Loucy (cell line): ENCODE measurements at regions not wholly inside any gene's neighbourhood (a gene's known extent, or its start where the extent isn't known, plus 50 kb on each side); places are given as distances from the start of the nearest gene placed in this dataset.

Source experiments
- H2AFZ ChIP-seq: fragments of 200-600 bp; sonication (generic); 2 replicates; pipeline ENCODE4 v1.6.0; 2016; ENCODE audit warnings: antibody characterized with exemption, mild to moderate bottlenecking, low read length, moderate library complexity
- H3F3A ChIP-seq: fragments of 200-600 bp; 2 replicates; pipeline ENCODE4 v1.6.0; 2016; ENCODE audit warnings: antibody characterized with exemption, low read depth, mild to moderate bottlenecking
- H3K27me3 ChIP-seq: fragments of 200-600 bp; sonication (generic); 2 replicates; pipeline ENCODE4 v1.6.1; 2014; ENCODE audit warnings: low read length, mild to moderate bottlenecking; ENCODE audit not compliant: insufficient read depth, poor library complexity, severe bottlenecking
- H3K36me3 ChIP-seq: fragments of 200-600 bp; sonication (generic); 2 replicates; pipeline ENCODE4 v1.6.1; 2016; ENCODE audit warnings: low read length; ENCODE audit not compliant: insufficient read depth
- H3K4me1 ChIP-seq: fragments of 200-600 bp; sonication (generic); 2 replicates; pipeline ENCODE4 v1.5.1; 2014; ENCODE audit warnings: low read length, mild to moderate bottlenecking; ENCODE audit not compliant: insufficient read depth, poor library complexity, severe bottlenecking
- H3K4me2 ChIP-seq: fragments of 200-600 bp; sonication (generic); 2 replicates; pipeline ENCODE4 v1.6.0; 2014; ENCODE audit warnings: antibody characterized with exemption, low read length, low read depth, mild to moderate bottlenecking; ENCODE audit not compliant: poor library complexity, severe bottlenecking
- H3K4me3 ChIP-seq: fragments of 200-600 bp; sonication (generic); 2 replicates; pipeline ENCODE4 v1.5.1; 2014; ENCODE audit warnings: low read length, mild to moderate bottlenecking, mixed read lengths; ENCODE audit not compliant: poor library complexity, severe bottlenecking
- H3K79me2 ChIP-seq: fragments of 200-600 bp; sonication (generic); 2 replicates; pipeline ENCODE4 v1.6.1; 2014; ENCODE audit warnings: low read length; ENCODE audit not compliant: insufficient read depth
- H3K9ac ChIP-seq: fragments of 200-600 bp; sonication (generic); 2 replicates; pipeline ENCODE4 v1.6.0; 2014; ENCODE audit warnings: mild to moderate bottlenecking, low read depth, low read length, moderate library complexity; ENCODE audit not compliant: poor library complexity, severe bottlenecking
- H3K9me2 ChIP-seq: fragments of 200-600 bp; sonication (generic); replicated peaks from 2 replicates; pipeline ENCODE4 v1.6.1; 2016; ENCODE audit warnings: low read depth, low read length, mixed read lengths
- H3K9me3 ChIP-seq: fragments of 200-600 bp; sonication (generic); 2 replicates; pipeline ENCODE4 v1.6.1; 2014; ENCODE audit warnings: mild to moderate bottlenecking, antibody characterized with exemption, low read length, low read depth; ENCODE audit not compliant: insufficient read depth
- H4K20me1 ChIP-seq: fragments of 200-600 bp; sonication (generic); 2 replicates; pipeline ENCODE4 v1.6.0; 2014; ENCODE audit warnings: antibody characterized with exemption, low read length, mild to moderate bottlenecking; ENCODE audit not compliant: insufficient read depth, poor library complexity, severe bottlenecking
- EZH2phosphoT487 ChIP-seq: fragments of 200-600 bp; IDR thresholded peaks from 2 replicates; pipeline ENCODE4 v1.6.1; 2018; ENCODE audit warnings: antibody characterized with exemption, mild to moderate bottlenecking, moderate library complexity, borderline replicate concordance
- TF ChIP-seq, protein P1 (sequence below): fragments of 200-600 bp; sonication (generic); conservative IDR thresholded peaks from 2 replicates; pipeline ENCODE4 v1.5.1; 2014; ENCODE audit warnings: mild to moderate bottlenecking, antibody characterized with exemption, low read length

DNA sequence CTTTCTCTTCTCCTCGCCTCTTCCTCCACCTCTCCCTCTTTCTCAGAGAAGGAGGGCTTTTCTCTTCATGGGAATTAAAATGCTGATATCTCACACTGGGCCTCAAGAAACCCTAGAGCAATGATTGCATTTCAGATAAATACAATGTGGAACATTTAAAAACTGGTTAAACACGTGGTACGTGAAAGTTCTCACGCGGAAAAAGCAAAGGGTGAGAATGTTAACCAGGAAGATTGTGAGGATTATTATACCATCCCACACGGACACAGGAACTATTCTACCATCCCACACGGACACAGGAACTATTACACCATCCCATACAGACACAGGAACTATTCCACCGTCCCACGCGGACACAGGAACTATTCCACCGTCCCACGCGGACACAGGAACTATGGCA is 182.4 kb downstream of the TMEM18 start:
- Histone ChIP-seq H3K9me2 (no peaks in the 10 kb centered on the region), H3K4me3 (no peak overlapping the region), H3K27me3 (no peaks in the 10 kb centered on the region), H4K20me1 (no peaks in the 10 kb centered on the region), H3K4me2 (no peak overlapping the region), H3K4me1 (peaks cover 36% of the 10 kb centered on the region), H3F3A (no peaks in the 10 kb centered on the region), H3K9ac (no peak overlapping the region), H2AFZ (no peak overlapping the region), H3K9me3 (no peaks in the 10 kb centered on the region), H3K79me2 (no peaks in the 10 kb centered on the region), H3K36me3 (no peaks in the 10 kb centered on the region)
- no peak for TF ChIP-seq EZH2phosphoT487
- TF ChIP-seq, protein P1, sequence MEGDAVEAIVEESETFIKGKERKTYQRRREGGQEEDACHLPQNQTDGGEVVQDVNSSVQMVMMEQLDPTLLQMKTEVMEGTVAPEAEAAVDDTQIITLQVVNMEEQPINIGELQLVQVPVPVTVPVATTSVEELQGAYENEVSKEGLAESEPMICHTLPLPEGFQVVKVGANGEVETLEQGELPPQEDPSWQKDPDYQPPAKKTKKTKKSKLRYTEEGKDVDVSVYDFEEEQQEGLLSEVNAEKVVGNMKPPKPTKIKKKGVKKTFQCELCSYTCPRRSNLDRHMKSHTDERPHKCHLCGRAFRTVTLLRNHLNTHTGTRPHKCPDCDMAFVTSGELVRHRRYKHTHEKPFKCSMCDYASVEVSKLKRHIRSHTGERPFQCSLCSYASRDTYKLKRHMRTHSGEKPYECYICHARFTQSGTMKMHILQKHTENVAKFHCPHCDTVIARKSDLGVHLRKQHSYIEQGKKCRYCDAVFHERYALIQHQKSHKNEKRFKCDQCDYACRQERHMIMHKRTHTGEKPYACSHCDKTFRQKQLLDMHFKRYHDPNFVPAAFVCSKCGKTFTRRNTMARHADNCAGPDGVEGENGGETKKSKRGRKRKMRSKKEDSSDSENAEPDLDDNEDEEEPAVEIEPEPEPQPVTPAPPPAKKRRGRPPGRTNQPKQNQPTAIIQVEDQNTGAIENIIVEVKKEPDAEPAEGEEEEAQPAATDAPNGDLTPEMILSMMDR = no peak

DNA sequence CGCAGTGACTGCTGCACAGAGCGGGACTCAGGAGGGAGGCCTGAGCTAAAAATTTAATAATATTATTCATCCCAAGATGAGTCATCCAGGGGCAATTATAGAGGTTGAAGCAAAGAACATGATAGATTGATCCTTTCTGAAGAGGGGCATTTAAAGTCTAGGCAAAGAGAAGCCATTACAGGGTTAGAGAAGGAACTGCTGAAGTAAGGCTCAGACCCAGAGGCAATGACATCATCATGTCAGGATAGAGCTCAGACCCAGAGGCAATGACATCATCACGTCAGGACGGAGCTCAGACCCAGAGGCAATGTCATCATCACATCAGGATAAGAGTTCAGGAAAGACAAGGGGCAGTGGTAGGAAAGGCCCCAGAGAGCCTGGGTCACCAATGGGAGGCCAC is 184.0 kb downstream of the TMEM18 start:
- TF ChIP-seq EZH2phosphoT487 = no peak
- TF ChIP-seq, protein P1 = no peak
- H3F3A ChIP-seq = no peaks in the 10 kb centered on the region
- H2AFZ ChIP-seq = no peak overlapping the region
- H3K9me3 ChIP-seq = no peaks in the 10 kb centered on the region
- no peak overlapping the region for H3K9ac ChIP-seq
- H3K4me1 ChIP-seq = peaks cover 23% of the 10 kb centered on the region
- no peaks in the 10 kb centered on the region for H3K36me3 ChIP-seq
- H3K4me3 ChIP-seq = no peak overlapping the region
- no peaks in the 10 kb centered on the region for H3K9me2 ChIP-seq
- H3K4me2 ChIP-seq = no peak overlapping the region
- H3K27me3 ChIP-seq = no peaks in the 10 kb centered on the region
- no peaks in the 10 kb centered on the region for H4K20me1 ChIP-seq
- no peaks in the 10 kb centered on the region for H3K79me2 ChIP-seq

DNA sequence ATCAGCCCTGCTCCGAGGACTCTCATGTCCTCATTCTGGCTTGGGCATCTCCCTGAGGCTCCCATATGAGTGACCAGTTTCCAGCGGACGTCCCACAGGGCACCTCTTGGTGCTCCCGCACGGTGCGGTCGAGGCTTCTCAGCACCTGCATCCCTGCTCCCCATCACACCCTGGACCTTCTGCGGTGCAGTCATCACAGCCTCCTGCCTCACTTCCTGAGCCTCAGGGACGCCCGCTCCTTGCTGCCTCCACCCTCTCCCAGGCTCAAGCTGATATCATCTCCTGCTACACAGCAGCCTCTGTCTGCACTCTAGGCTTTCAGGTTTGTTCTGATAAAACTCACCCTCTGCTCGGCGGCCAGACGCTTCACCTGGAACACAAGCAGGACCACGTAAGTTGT is 185.0 kb downstream of the TMEM18 start:
- no peaks in the 10 kb centered on the region for H4K20me1 ChIP-seq
- no peaks in the 10 kb centered on the region for H3K36me3 ChIP-seq
- H3K4me1 ChIP-seq = peaks cover 13% of the 10 kb centered on the region
- no peak for TF ChIP-seq EZH2phosphoT487
- TF ChIP-seq, protein P1 = no peak
- no peaks in the 10 kb centered on the region for H3K79me2 ChIP-seq
- H3K9me3 ChIP-seq = no peaks in the 10 kb centered on the region
- no peak overlapping the region for H2AFZ ChIP-seq
- H3F3A ChIP-seq = no peaks in the 10 kb centered on the region
- no peaks in the 10 kb centered on the region for H3K27me3 ChIP-seq
- no peak overlapping the region for H3K4me2 ChIP-seq
- no peak overlapping the region for H3K9ac ChIP-seq
- no peak overlapping the region for H3K4me3 ChIP-seq
- no peaks in the 10 kb centered on the region for H3K9me2 ChIP-seq
